H9 (cell line): ENCODE measurements at regions not wholly inside any gene's neighbourhood (a gene's known extent, or its start where the extent isn't known, plus 50 kb on each side); places are given as distances from the start of the nearest gene placed in this dataset.

ENCODE experiments used
- DNase-seq: peaks from one replicate; pipeline ENCODE4 v3.0.0-alpha.2; 2017
- H2AFZ ChIP-seq: one replicate; pipeline ENCODE4 v1.6.1; 2013; ENCODE audit warnings: mild to moderate bottlenecking, low read length, control low read depth, moderate library complexity
- H2AK5ac ChIP-seq: 2 replicates; pipeline ENCODE4 v1.6.1; 2013; ENCODE audit warnings: low read length, control low read depth, mixed read lengths; ENCODE audit not compliant: insufficient read length
- H2BK120ac ChIP-seq: one replicate; pipeline ENCODE4 v1.6.1; 2013; ENCODE audit warnings: low read depth, mild to moderate bottlenecking, low read length, control low read depth, inconsistent platforms; ENCODE audit not compliant: poor library complexity, severe bottlenecking
- H2BK12ac ChIP-seq: 2 replicates; pipeline ENCODE4 v1.6.1; 2013; ENCODE audit warnings: low read length, control low read depth, mixed read lengths, low read depth; ENCODE audit not compliant: insufficient read length
- H2BK15ac ChIP-seq: 2 replicates; pipeline ENCODE4 v1.6.1; 2013; ENCODE audit warnings: low read depth, low read length, control low read depth
- H2BK20ac ChIP-seq: one replicate; pipeline ENCODE4 v1.6.1; 2013; ENCODE audit warnings: low read depth, mild to moderate bottlenecking, low read length, control low read depth, inconsistent platforms; ENCODE audit not compliant: poor library complexity, severe bottlenecking
- H2BK5ac ChIP-seq: 2 replicates; pipeline ENCODE4 v1.6.1; 2013; ENCODE audit warnings: low read length, control low read depth, mixed read lengths; ENCODE audit not compliant: insufficient read length
- H3K14ac ChIP-seq: 2 replicates; pipeline ENCODE4 v1.6.1; 2013; ENCODE audit warnings: low read length, control low read depth; ENCODE audit not compliant: insufficient read depth
- H3K18ac ChIP-seq: 2 replicates; pipeline ENCODE4 v1.6.1; 2013; ENCODE audit warnings: low read depth, mild to moderate bottlenecking, mixed read lengths, low read length, control low read depth; ENCODE audit not compliant: insufficient read length
- H3K23ac ChIP-seq: 2 replicates; pipeline ENCODE4 v1.6.1; 2013; ENCODE audit warnings: low read length, control low read depth, mixed read lengths, low read depth; ENCODE audit not compliant: insufficient read length
- H3K23me2 ChIP-seq: 2 replicates; pipeline ENCODE4 v1.6.1; 2013; ENCODE audit warnings: low read depth, mild to moderate bottlenecking, mixed read lengths, low read length, control low read depth; ENCODE audit not compliant: insufficient read length, poor library complexity, severe bottlenecking
- H3K27ac ChIP-seq: 2 replicates; pipeline ENCODE4 v1.5.1; 2013; ENCODE audit warnings: low read length, control low read depth, mixed read lengths, low read depth; ENCODE audit not compliant: insufficient read length
- H3K27me3 ChIP-seq: 2 replicates; pipeline ENCODE4 v1.6.1; 2013; ENCODE audit warnings: low read length, control low read depth, inconsistent platforms; ENCODE audit not compliant: insufficient read depth
- H3K4ac ChIP-seq: 2 replicates; pipeline ENCODE4 v1.6.1; 2013; ENCODE audit warnings: low read depth, mild to moderate bottlenecking, control low read depth, inconsistent platforms, low read length, moderate library complexity
- H3K4me1 ChIP-seq: 2 replicates; pipeline ENCODE4 v1.6.1; 2013; ENCODE audit warnings: low read length, control low read depth, inconsistent platforms; ENCODE audit not compliant: insufficient read depth
- H3K4me2 ChIP-seq: 2 replicates; pipeline ENCODE4 v1.6.1; 2013; ENCODE audit warnings: low read length, control low read depth, mixed read lengths; ENCODE audit not compliant: insufficient read length, insufficient read depth
- H3K56ac ChIP-seq: 2 replicates; pipeline ENCODE4 v1.6.1; 2013; ENCODE audit warnings: low read depth, mild to moderate bottlenecking, mixed read lengths, low read length, control low read depth; ENCODE audit not compliant: insufficient read length
- H3K79me1 ChIP-seq: 2 replicates; pipeline ENCODE4 v1.6.1; 2013; ENCODE audit warnings: low read depth, mild to moderate bottlenecking, moderate library complexity, low read length, control low read depth, inconsistent platforms; ENCODE audit not compliant: insufficient read depth, poor library complexity, severe bottlenecking
- H3K79me2 ChIP-seq: 2 replicates; pipeline ENCODE4 v1.6.1; 2013; ENCODE audit warnings: low read length, control low read depth, inconsistent platforms; ENCODE audit not compliant: insufficient read depth
- H3K9ac ChIP-seq: 2 replicates; pipeline ENCODE4 v1.6.1; 2013; ENCODE audit warnings: low read length, control low read depth, mixed read lengths; ENCODE audit not compliant: insufficient read length; ENCODE audit errors: extremely low read depth
- H3K9me3 ChIP-seq: one replicate; pipeline ENCODE4 v1.6.1; 2013; ENCODE audit warnings: low read depth, low read length, inconsistent platforms; ENCODE audit not compliant: control insufficient read depth
- H3T11ph ChIP-seq: one replicate; pipeline ENCODE4 v1.6.1; 2013; ENCODE audit warnings: mild to moderate bottlenecking, low read length, control low read depth, inconsistent platforms
- H4K20me1 ChIP-seq: one replicate; pipeline ENCODE4 v1.6.1; 2013; ENCODE audit not compliant: control insufficient read depth, insufficient read length, insufficient read depth
- H4K5ac ChIP-seq: 2 replicates; pipeline ENCODE4 v1.6.1; 2013; ENCODE audit warnings: low read depth, mild to moderate bottlenecking, mixed read lengths, low read length, control low read depth; ENCODE audit not compliant: insufficient read length
- H4K8ac ChIP-seq: replicated peaks from 2 replicates; pipeline ENCODE4 v1.6.1; 2013; ENCODE audit warnings: low read length, control low read depth, mixed read lengths, low read depth; ENCODE audit not compliant: insufficient read length
- H4K91ac ChIP-seq: 2 replicates; pipeline ENCODE4 v1.6.1; 2013; ENCODE audit warnings: low read depth, mild to moderate bottlenecking, moderate library complexity, mixed read lengths, low read length, control low read depth; ENCODE audit not compliant: insufficient read length
- H3K27ac Mint-ChIP-seq, 3 experiments: 2 replicates in 2 of 3; 3 replicates in 1 of 3; pipeline ENCODE4 v1.8.0; 2020 to 2021; ENCODE audit warnings: mixed read lengths in 3 of 3, mild to moderate bottlenecking in 1 of 3, moderate library complexity in 1 of 3
- H3K27me3 Mint-ChIP-seq: 2 replicates; pipeline ENCODE4 v1.8.0; 2021; ENCODE audit warnings: low read depth, mild to moderate bottlenecking, moderate library complexity, mixed read lengths
- H3K36me3 Mint-ChIP-seq, 3 experiments: 2 replicates in 2 of 3; 3 replicates in 1 of 3; pipeline ENCODE4 v1.8.0; 2020 to 2021; ENCODE audit warnings: low read depth in 3 of 3, mixed read lengths in 3 of 3; ENCODE audit not compliant: insufficient read depth in 1 of 3
- H3K4me1 Mint-ChIP-seq, 2 experiments: 2 replicates each; pipeline ENCODE4 v1.8.0; 2020; ENCODE audit warnings: mixed read lengths in 2 of 2
- H3K4me3 Mint-ChIP-seq, 2 experiments: 2 replicates in 1 of 2; 3 replicates in 1 of 2; pipeline ENCODE4 v1.8.0; 2020 to 2021; ENCODE audit warnings: mild to moderate bottlenecking in 2 of 2, mixed read lengths in 2 of 2, moderate library complexity in 1 of 2
- H3K9me3 Mint-ChIP-seq, 2 experiments: 2 replicates in 1 of 2; 3 replicates in 1 of 2; pipeline ENCODE4 v1.8.0; 2020; ENCODE audit warnings: mild to moderate bottlenecking in 2 of 2, mixed read lengths in 2 of 2, moderate library complexity in 1 of 2
- WGBS: extraction: QIAGEN DNeasy Blood & Tissue Kit; methylation state at CpG from one replicate; pipeline ENCODE4 v1.1.7; 2013; ENCODE audit warnings: missing lambda C conversion rate, low lambda C conversion rate, mixed read lengths; ENCODE audit not compliant: insufficient read length; ENCODE audit errors: extremely low coverage; 5-methylcytosine and 5-hydroxymethylcytosine counted together
- TF ChIP-seq, protein P1 (sequence below): fragments of 200-600 bp; sonication (generic); conservative IDR thresholded peaks from 3 replicates; pipeline ENCODE4 v1.8.0; 2021; ENCODE audit warnings: antibody characterized with exemption, mild to moderate bottlenecking

DNA sequence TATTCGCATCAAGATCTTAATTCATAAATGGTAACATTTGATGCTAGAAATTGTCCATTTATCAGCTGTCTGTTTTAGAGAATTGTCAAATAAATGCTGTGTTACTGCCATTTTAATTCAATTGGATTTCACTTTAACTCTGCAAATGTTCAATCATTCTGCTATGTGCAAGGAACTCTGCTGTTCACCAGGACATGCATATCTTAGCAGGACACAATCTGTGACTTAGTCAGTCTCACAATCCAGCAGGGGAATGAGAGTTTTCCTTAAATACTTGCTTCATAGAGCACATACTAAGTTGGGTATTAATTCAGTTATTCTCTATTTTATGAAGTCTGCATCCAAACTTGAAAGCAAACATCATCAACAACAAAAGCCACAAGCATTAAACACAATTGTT, 488.7 kb upstream of the MEF2C start:
- H4K5ac ChIP-seq: no peak overlapping the region
- H3K79me1 ChIP-seq: no peaks in the 10 kb centered on the region
- Mint-ChIP-seq H3K4me3 (no peak overlapping the region), H3K27ac (no peak overlapping the region), H3K27me3 (no peaks in the 10 kb centered on the region), H3K9me3 (no peaks in the 10 kb centered on the region), H3K4me1 (no peaks in the 10 kb centered on the region), H3K36me3 (no peaks in the 10 kb centered on the region)
- DNase-seq: no peak
- no peak overlapping the region for H3K56ac ChIP-seq
- H3K4ac ChIP-seq: no peak overlapping the region
- no peak overlapping the region for H3K9ac ChIP-seq
- TF ChIP-seq, protein P1, sequence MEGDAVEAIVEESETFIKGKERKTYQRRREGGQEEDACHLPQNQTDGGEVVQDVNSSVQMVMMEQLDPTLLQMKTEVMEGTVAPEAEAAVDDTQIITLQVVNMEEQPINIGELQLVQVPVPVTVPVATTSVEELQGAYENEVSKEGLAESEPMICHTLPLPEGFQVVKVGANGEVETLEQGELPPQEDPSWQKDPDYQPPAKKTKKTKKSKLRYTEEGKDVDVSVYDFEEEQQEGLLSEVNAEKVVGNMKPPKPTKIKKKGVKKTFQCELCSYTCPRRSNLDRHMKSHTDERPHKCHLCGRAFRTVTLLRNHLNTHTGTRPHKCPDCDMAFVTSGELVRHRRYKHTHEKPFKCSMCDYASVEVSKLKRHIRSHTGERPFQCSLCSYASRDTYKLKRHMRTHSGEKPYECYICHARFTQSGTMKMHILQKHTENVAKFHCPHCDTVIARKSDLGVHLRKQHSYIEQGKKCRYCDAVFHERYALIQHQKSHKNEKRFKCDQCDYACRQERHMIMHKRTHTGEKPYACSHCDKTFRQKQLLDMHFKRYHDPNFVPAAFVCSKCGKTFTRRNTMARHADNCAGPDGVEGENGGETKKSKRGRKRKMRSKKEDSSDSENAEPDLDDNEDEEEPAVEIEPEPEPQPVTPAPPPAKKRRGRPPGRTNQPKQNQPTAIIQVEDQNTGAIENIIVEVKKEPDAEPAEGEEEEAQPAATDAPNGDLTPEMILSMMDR: no peak
- H3K27me3 ChIP-seq: no peaks in the 10 kb centered on the region
- H3T11ph ChIP-seq: no peak overlapping the region
- no peak overlapping the region for H3K23ac ChIP-seq
- H2BK120ac ChIP-seq: no peak overlapping the region
- no peak overlapping the region for H2AFZ ChIP-seq
- no peaks in the 10 kb centered on the region for H3K4me1 ChIP-seq
- H3K27ac ChIP-seq: no peak overlapping the region
- H3K14ac ChIP-seq: no peak overlapping the region
- no peaks in the 10 kb centered on the region for H3K23me2 ChIP-seq
- WGBS: no CpG with 5 or more reads among the region's 1 CpG
- H3K4me2 ChIP-seq: no peak overlapping the region
- no peak overlapping the region for H3K18ac ChIP-seq
- H3K9me3 ChIP-seq: no peaks in the 10 kb centered on the region
- no peaks in the 10 kb centered on the region for H3K79me2 ChIP-seq
- no peaks in the 10 kb centered on the region for H4K20me1 ChIP-seq
- H4K91ac ChIP-seq: no peak overlapping the region
- H2BK12ac ChIP-seq: no peak overlapping the region
- H2BK15ac ChIP-seq: no peak overlapping the region
- H2BK20ac ChIP-seq: no peak overlapping the region
- H2AK5ac ChIP-seq: no peak overlapping the region
- H2BK5ac ChIP-seq: no peak overlapping the region
- H4K8ac ChIP-seq: no peak overlapping the region
